Fibroblast of lung (primary cell): ENCODE measurements at regions not wholly inside any gene's neighbourhood (a gene's known extent, or its start where the extent isn't known, plus 50 kb on each side); places are given as distances from the start of the nearest gene placed in this dataset.

Source experiments
- DNase-seq, 2 donors: peaks; one replicate each; pipeline versions ENCODE4 v3.0.0 to v3.0.0-alpha.2; 2010; ENCODE audit warnings: low read depth in 2 of 2
- H2AFZ ChIP-seq: 2 replicates; pipeline ENCODE4 v1.5.1; 2012; ENCODE audit warnings: low read length, control low read depth, inconsistent platforms
- H3K27ac ChIP-seq: 2 replicates; pipeline ENCODE4 v1.5.1; 2011; ENCODE audit warnings: low read length, control low read depth; ENCODE audit not compliant: insufficient read depth
- H3K27me3 ChIP-seq: 2 replicates; pipeline ENCODE4 v1.5.1; 2011; ENCODE audit warnings: mild to moderate bottlenecking, low read length; ENCODE audit not compliant: control insufficient read depth, insufficient read depth
- H3K36me3 ChIP-seq: 2 replicates; pipeline ENCODE4 v1.5.1; 2011; ENCODE audit warnings: low read length; ENCODE audit not compliant: control insufficient read depth, insufficient read depth
- H3K4me1 ChIP-seq: 2 replicates; pipeline ENCODE4 v1.5.1; 2011; ENCODE audit warnings: low read length; ENCODE audit not compliant: control insufficient read depth, insufficient read depth; ENCODE audit errors: extremely low read depth
- H3K4me2 ChIP-seq: 2 replicates; pipeline ENCODE4 v1.5.1; 2011; ENCODE audit warnings: low read length, control low read depth; ENCODE audit not compliant: insufficient read depth; ENCODE audit errors: extremely low read depth
- H3K4me3 ChIP-seq, 4 experiments: fragments of 200-600 bp in 1 of 4; sonication (generic) in 1 of 4; replicated peaks in 1 of 4; 2 replicates each; pipeline ENCODE4 v1.5.1; 2011 to 2016; ENCODE audit warnings: low read length in 4 of 4, low read depth in 3 of 4, mild to moderate bottlenecking in 3 of 4, control low read depth in 2 of 4, inconsistent platforms in 1 of 4, mixed read lengths in 1 of 4; ENCODE audit not compliant: insufficient read depth in 1 of 4; ENCODE audit errors: control extremely low read depth in 1 of 4
- H3K79me2 ChIP-seq: 2 replicates; pipeline ENCODE4 v1.5.1; 2012; ENCODE audit warnings: mild to moderate bottlenecking, low read length, inconsistent platforms; ENCODE audit not compliant: control insufficient read depth, insufficient read depth
- H3K9ac ChIP-seq: 2 replicates; pipeline ENCODE4 v1.5.1; 2011; ENCODE audit warnings: mild to moderate bottlenecking, low read length, control low read depth; ENCODE audit not compliant: insufficient read depth
- H3K9me3 ChIP-seq: 2 replicates; pipeline ENCODE4 v1.5.1; 2012; ENCODE audit warnings: low read depth, low read length; ENCODE audit not compliant: control insufficient read depth, insufficient read depth
- H4K20me1 ChIP-seq: 2 replicates; pipeline ENCODE4 v1.5.1; 2011; ENCODE audit warnings: low read length; ENCODE audit not compliant: control insufficient read depth, insufficient read depth; ENCODE audit errors: extremely low read depth
- CTCF ChIP-seq, 2 donors: IDR thresholded peaks in 1 of 2; conservative IDR thresholded peaks in 1 of 2; 1 replicate in 1 of 2; 2 replicates in 1 of 2; pipeline ENCODE4 v1.5.1; 2011 to 2012; ENCODE audit warnings: low read length in 2 of 2, control low read depth in 1 of 2, inconsistent platforms in 1 of 2, low read depth in 1 of 2, mild to moderate bottlenecking in 1 of 2
- EZH2 ChIP-seq: IDR thresholded peaks from 2 replicates; pipeline ENCODE4 v1.5.1; 2012; ENCODE audit warnings: low read length, control low read depth, mild to moderate bottlenecking; ENCODE audit errors: missing control alignments

- TF ChIP-seq CTCF (conservative IDR thresholded peaks at IDR 0.05 in 1 of 2, IDR thresholded peaks at IDR 0.05 in 1 of 2; ENCODE audit: low read depth in 1 of 2, low read length in 2 of 2): no peak
- no peak for TF ChIP-seq EZH2
- no peak overlapping the region for H3K27ac ChIP-seq
- no peak overlapping the region for H3K4me2 ChIP-seq
- no peak overlapping the region for H2AFZ ChIP-seq
- no peak overlapping the region for H3K4me3 ChIP-seq
- no peaks in the 10 kb centered on the region for H4K20me1 ChIP-seq
- no peak for DNase-seq
- no peaks in the 10 kb centered on the region for H3K4me1 ChIP-seq
- no peaks in the 10 kb centered on the region for H3K79me2 ChIP-seq
- H3K27me3 ChIP-seq: no peaks in the 10 kb centered on the region
- H3K36me3 ChIP-seq: no peaks in the 10 kb centered on the region
- no peak overlapping the region for H3K9ac ChIP-seq
- H3K9me3 ChIP-seq: no peaks in the 10 kb centered on the region
Observed at GRCh38 chr4:183842129-183842528, 63.0 kb upstream of the STOX2 start.

- Histone ChIP-seq H3K9me3 (no peaks in the 10 kb centered on the region), H3K79me2 (no peaks in the 10 kb centered on the region), H2AFZ (no peak overlapping the region), H3K9ac (no peak overlapping the region), H3K27me3 (no peaks in the 10 kb centered on the region), H4K20me1 (no peaks in the 10 kb centered on the region), H3K27ac (no peak overlapping the region), H3K36me3 (no peaks in the 10 kb centered on the region), H3K4me3 (no peak overlapping the region), H3K4me2 (no peak overlapping the region), H3K4me1 (no peaks in the 10 kb centered on the region)
- DNase-seq: peak in 1 of 2 donors; percentile 70
- TF ChIP-seq CTCF (conservative IDR thresholded peaks at IDR 0.05 in 1 of 2, IDR thresholded peaks at IDR 0.05 in 1 of 2; ENCODE audit: low read depth in 1 of 2, low read length in 2 of 2) (no peak), EZH2 (no peak)
Observed at GRCh38 chr4:183843248-183843671, 61.8 kb upstream of the STOX2 start.

GRCh38 chr4:183846951-183847350 is 58.2 kb upstream of the STOX2 start:
- Histone ChIP-seq H4K20me1 (no peaks in the 10 kb centered on the region), H3K4me3 (no peak overlapping the region), H3K9ac (no peak overlapping the region), H3K4me2 (no peak overlapping the region), H3K9me3 (no peaks in the 10 kb centered on the region), H3K4me1 (no peaks in the 10 kb centered on the region), H3K27me3 (no peaks in the 10 kb centered on the region), H2AFZ (no peak overlapping the region), H3K27ac (no peak overlapping the region), H3K79me2 (no peaks in the 10 kb centered on the region), H3K36me3 (no peaks in the 10 kb centered on the region)
- no peak for TF ChIP-seq CTCF (conservative IDR thresholded peaks at IDR 0.05 in 1 of 2, IDR thresholded peaks at IDR 0.05 in 1 of 2; ENCODE audit: low read depth in 1 of 2, low read length in 2 of 2)
- no peak for TF ChIP-seq EZH2
- no peak for DNase-seq
